ENCODE measurements at regions not wholly inside any gene's neighbourhood (a gene's known extent, or its start where the extent isn't known, plus 50 kb on each side); places are given as distances from the start of the nearest gene placed in this dataset.

- H3K27ac Mint-ChIP-seq = no peak overlapping the region
- TF ChIP-seq ZNF121 (CRISPR knock-in tag; IDR thresholded peaks at IDR 0.05) (no peak), FOXK1 (CRISPR knock-in tag; IDR thresholded peaks at IDR 0.05) (no peak), HMGXB4 (CRISPR knock-in tag; IDR thresholded peaks at IDR 0.05) (no peak), GRHL2 (CRISPR knock-in tag; IDR thresholded peaks at IDR 0.05; ENCODE audit: insufficient replicate concordance, severe bottlenecking) (no peak), ZMAT4 (CRISPR knock-in tag; IDR thresholded peaks at IDR 0.05) (no peak), MYBL2 (CRISPR knock-in tag; IDR thresholded peaks at IDR 0.05) (no peak), AFF4 (CRISPR knock-in tag; IDR thresholded peaks at IDR 0.05; ENCODE audit: borderline replicate concordance) (no peak), E2F1 (CRISPR knock-in tag; IDR thresholded peaks at IDR 0.05) (no peak), ATF3 (CRISPR knock-in tag; conservative IDR thresholded peaks at IDR 0.05) (no peak), ETV6 (CRISPR knock-in tag; IDR thresholded peaks at IDR 0.05) (no peak), TP53 (CRISPR knock-in tag; IDR thresholded peaks at IDR 0.05) (no peak)
- no peaks in the 10 kb centered on the region for H3K36me3 Mint-ChIP-seq
- peaks cover 4% of the 10 kb centered on the region; the same call in 1 of the 2 replicates for H3K9me3 Mint-ChIP-seq
- peaks cover 8% of the 10 kb centered on the region for H3K4me1 Mint-ChIP-seq
- ATAC-seq (no peak), DNase-seq (ENCODE audit: low spot score) (no peak)
- no peak overlapping the region for H3K4me3 Mint-ChIP-seq
- no peaks in the 10 kb centered on the region for H3K27me3 Mint-ChIP-seq (ENCODE audit: low read depth)
- ChIA-PET POLR2A (no interaction called here), CTCF (no interaction called here)
Measured at GRCh38 chr5:143492783-143493182, 89.3 kb upstream of the NR3C1 start.

DNA sequence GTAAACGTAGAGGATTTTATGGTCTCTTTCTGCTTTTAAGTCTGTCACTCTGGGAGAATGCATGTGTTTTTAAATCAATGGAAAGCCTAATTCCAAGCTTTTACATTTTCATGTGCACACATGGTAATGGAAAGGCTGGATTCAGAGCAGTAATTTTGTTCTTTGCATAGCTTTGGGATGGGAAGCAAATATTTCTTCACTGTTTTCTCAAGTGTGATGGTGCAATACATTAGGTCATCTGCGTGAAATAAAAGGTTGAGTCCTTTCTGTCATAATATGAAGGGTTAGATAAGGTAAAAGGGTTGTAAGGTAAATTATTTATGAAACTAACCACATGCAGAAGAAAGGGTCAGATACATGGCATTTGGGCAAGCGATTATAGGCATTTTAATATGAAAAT is 88.2 kb upstream of the NR3C1 start:
- Mint-ChIP-seq H3K27ac (no peak overlapping the region), H3K4me1 (peaks cover 8% of the 10 kb centered on the region), H3K36me3 (no peaks in the 10 kb centered on the region), H3K9me3 (peaks cover 4% of the 10 kb centered on the region; the same call in 1 of the 2 replicates), H3K27me3 (ENCODE audit: low read depth) (no peaks in the 10 kb centered on the region), H3K4me3 (no peak overlapping the region)
- ATAC-seq (no peak), DNase-seq (ENCODE audit: low spot score) (no peak)
- ChIA-PET POLR2A (no interaction called here), CTCF (no interaction called here)
- TF ChIP-seq FOXP1 (CRISPR knock-in tag; IDR thresholded peaks at IDR 0.05; ENCODE audit: borderline replicate concordance) = no peak
- peak; percentile 48; the same call in 1 of the 2 replicates for TF ChIP-seq GABPB1 (CRISPR knock-in tag; IDR thresholded peaks at IDR 0.05)

- Mint-ChIP-seq H3K4me1 (peaks cover 11% of the 10 kb centered on the region), H3K36me3 (no peaks in the 10 kb centered on the region), H3K4me3 (no peak overlapping the region), H3K9me3 (peaks cover 10% of the 10 kb centered on the region), H3K27ac (no peak overlapping the region), H3K27me3 (ENCODE audit: low read depth) (no peaks in the 10 kb centered on the region)
- ChIA-PET POLR2A (no interaction called here), CTCF (no interaction called here)
- DNase-seq (ENCODE audit: low spot score) (no peak), ATAC-seq (no peak)
- TF ChIP-seq MXD4 (CRISPR knock-in tag; IDR thresholded peaks at IDR 0.05; ENCODE audit: borderline replicate concordance) = no peak
- no peak for TF ChIP-seq ZBTB43 (CRISPR knock-in tag; IDR thresholded peaks at IDR 0.05)
- TF ChIP-seq GABPB1 (CRISPR knock-in tag; IDR thresholded peaks at IDR 0.05) = no peak
- TF ChIP-seq ZNF416 (CRISPR knock-in tag; IDR thresholded peaks at IDR 0.05) = no peak
- TF ChIP-seq HMGXB4 (CRISPR knock-in tag; IDR thresholded peaks at IDR 0.05) = no peak
- TF ChIP-seq ZBTB21 (CRISPR knock-in tag; IDR thresholded peaks at IDR 0.05; ENCODE audit: borderline replicate concordance) = no peak
Measured at GRCh38 chr5:143488381-143488780, 84.9 kb upstream of the NR3C1 start.
